ENCODE measurements at regions not wholly inside any gene's neighbourhood (a gene's known extent, or its start where the extent isn't known, plus 50 kb on each side); places are given as distances from the start of the nearest gene placed in this dataset.

- no peak for DNase-seq
Measured at GRCh38 chr18:72342933-72343332, 201.2 kb downstream of the CBLN2 start.

- DNase-seq: no peak
Measured at GRCh38 chr18:72339976-72340375, 204.2 kb downstream of the CBLN2 start.

- DNase-seq: no peak
Measured at GRCh38 chr18:72336786-72337185, 207.4 kb downstream of the CBLN2 start.

- no peak for DNase-seq
Measured at GRCh38 chr18:72329533-72329932, 214.6 kb downstream of the CBLN2 start.

GRCh38 chr18:72325307-72325706 lies 218.8 kb downstream of the CBLN2 start:
- DNase-seq: no peak

GRCh38 chr18:72324677-72325076 lies 219.5 kb downstream of the CBLN2 start:
- no peak for DNase-seq

- DNase-seq: no peak
Measured at GRCh38 chr18:72316497-72316896, 227.6 kb downstream of the CBLN2 start.

GRCh38 chr18:72283148-72283925 lies 260.8 kb downstream of the CBLN2 start:
- DNase-seq: no peak

GRCh38 chr18:72273025-72273424 lies 271.1 kb downstream of the CBLN2 start:
- DNase-seq: no peak

- DNase-seq: no peak
Measured at GRCh38 chr18:72261590-72261989, 282.6 kb downstream of the CBLN2 start.

GRCh38 chr18:72246076-72246475 lies 298.1 kb downstream of the CBLN2 start:
- no peak for DNase-seq

- no peak for DNase-seq
Measured at GRCh38 chr18:72235422-72235821, 308.7 kb downstream of the CBLN2 start.

- no peak for DNase-seq
Measured at GRCh38 chr18:72233106-72233505, 311.0 kb downstream of the CBLN2 start.

- DNase-seq: no peak
Measured at GRCh38 chr18:72232644-72233043, 311.5 kb downstream of the CBLN2 start.

- no peak for DNase-seq
Measured at GRCh38 chr18:72225958-72226357, 318.2 kb downstream of the CBLN2 start.

GRCh38 chr18:72223733-72224132 lies 320.4 kb downstream of the CBLN2 start:
- no peak for DNase-seq

- no peak for DNase-seq
Measured at GRCh38 chr18:72208920-72209676, 335.0 kb downstream of the CBLN2 start.

GRCh38 chr18:72207280-72207679 lies 336.9 kb downstream of the CBLN2 start:
- DNase-seq: no peak

GRCh38 chr18:72206814-72207213 lies 337.3 kb downstream of the CBLN2 start:
- DNase-seq: no peak

GRCh38 chr18:72201032-72201431 lies 343.1 kb downstream of the CBLN2 start:
- DNase-seq: no peak

- DNase-seq: no peak
Measured at GRCh38 chr18:72197591-72197990, 346.6 kb downstream of the CBLN2 start.

GRCh38 chr18:72194072-72194471 lies 350.1 kb downstream of the CBLN2 start:
- no peak for DNase-seq

- DNase-seq: no peak
Measured at GRCh38 chr18:72187956-72188355, 356.2 kb downstream of the CBLN2 start.

GRCh38 chr18:72181241-72181764 lies 362.8 kb downstream of the CBLN2 start:
- DNase-seq: no peak
